ENCODE measurements at regions not wholly inside any gene's neighbourhood (a gene's known extent, or its start where the extent isn't known, plus 50 kb on each side); places are given as distances from the start of the nearest gene placed in this dataset.

GRCh38 chr6:144782634-144783033 is 497.5 kb downstream of the UTRN start:
- TF ChIP-seq, protein P1, sequence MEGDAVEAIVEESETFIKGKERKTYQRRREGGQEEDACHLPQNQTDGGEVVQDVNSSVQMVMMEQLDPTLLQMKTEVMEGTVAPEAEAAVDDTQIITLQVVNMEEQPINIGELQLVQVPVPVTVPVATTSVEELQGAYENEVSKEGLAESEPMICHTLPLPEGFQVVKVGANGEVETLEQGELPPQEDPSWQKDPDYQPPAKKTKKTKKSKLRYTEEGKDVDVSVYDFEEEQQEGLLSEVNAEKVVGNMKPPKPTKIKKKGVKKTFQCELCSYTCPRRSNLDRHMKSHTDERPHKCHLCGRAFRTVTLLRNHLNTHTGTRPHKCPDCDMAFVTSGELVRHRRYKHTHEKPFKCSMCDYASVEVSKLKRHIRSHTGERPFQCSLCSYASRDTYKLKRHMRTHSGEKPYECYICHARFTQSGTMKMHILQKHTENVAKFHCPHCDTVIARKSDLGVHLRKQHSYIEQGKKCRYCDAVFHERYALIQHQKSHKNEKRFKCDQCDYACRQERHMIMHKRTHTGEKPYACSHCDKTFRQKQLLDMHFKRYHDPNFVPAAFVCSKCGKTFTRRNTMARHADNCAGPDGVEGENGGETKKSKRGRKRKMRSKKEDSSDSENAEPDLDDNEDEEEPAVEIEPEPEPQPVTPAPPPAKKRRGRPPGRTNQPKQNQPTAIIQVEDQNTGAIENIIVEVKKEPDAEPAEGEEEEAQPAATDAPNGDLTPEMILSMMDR (IDR thresholded peaks at IDR 0.05), result no peak
- TF ChIP-seq POLR2A (IDR thresholded peaks at IDR 0.05), result no peak
